Upper lobe of left lung (tissue), 4 donors: ENCODE measurements at regions not wholly inside any gene's neighbourhood (a gene's known extent, or its start where the extent isn't known, plus 50 kb on each side); places are given as distances from the start of the nearest gene placed in this dataset.

Source experiments
- POLR2A ChIP-seq, 4 donors: fragments of 450-650 bp; IDR thresholded peaks; one replicate each; pipeline ENCODE4 v1.5.1; 2016 to 2017; ENCODE audit warnings: antibody characterized with exemption in 4 of 4, mild to moderate bottlenecking in 2 of 4
- POLR2AphosphoS5 ChIP-seq, 2 donors: sonication (generic); formaldehyde crosslinking; IDR thresholded peaks; one replicate each; pipeline ENCODE4 v1.5.1; 2017; ENCODE audit warnings: antibody characterized with exemption in 2 of 2
- TF ChIP-seq, protein P1 (sequence below), 6 experiments: fragments of 450-650 bp in 4 of 6; fragments of 200-600 bp in 2 of 6; sonication (generic) in 2 of 6; IDR thresholded peaks; one replicate each; pipeline ENCODE4 v1.5.1; 2016 to 2019; ENCODE audit warnings: antibody characterized with exemption in 6 of 6

GRCh38 chr4:3713346-3713745, 52.8 kb upstream of the ADRA2C start:
- no peak for TF ChIP-seq POLR2A (IDR thresholded peaks at IDR 0.05)
- TF ChIP-seq, protein P1, sequence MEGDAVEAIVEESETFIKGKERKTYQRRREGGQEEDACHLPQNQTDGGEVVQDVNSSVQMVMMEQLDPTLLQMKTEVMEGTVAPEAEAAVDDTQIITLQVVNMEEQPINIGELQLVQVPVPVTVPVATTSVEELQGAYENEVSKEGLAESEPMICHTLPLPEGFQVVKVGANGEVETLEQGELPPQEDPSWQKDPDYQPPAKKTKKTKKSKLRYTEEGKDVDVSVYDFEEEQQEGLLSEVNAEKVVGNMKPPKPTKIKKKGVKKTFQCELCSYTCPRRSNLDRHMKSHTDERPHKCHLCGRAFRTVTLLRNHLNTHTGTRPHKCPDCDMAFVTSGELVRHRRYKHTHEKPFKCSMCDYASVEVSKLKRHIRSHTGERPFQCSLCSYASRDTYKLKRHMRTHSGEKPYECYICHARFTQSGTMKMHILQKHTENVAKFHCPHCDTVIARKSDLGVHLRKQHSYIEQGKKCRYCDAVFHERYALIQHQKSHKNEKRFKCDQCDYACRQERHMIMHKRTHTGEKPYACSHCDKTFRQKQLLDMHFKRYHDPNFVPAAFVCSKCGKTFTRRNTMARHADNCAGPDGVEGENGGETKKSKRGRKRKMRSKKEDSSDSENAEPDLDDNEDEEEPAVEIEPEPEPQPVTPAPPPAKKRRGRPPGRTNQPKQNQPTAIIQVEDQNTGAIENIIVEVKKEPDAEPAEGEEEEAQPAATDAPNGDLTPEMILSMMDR (IDR thresholded peaks at IDR 0.05), result no peak
- no peak for TF ChIP-seq POLR2AphosphoS5 (IDR thresholded peaks at IDR 0.05)
